WTC11 (cell line): ENCODE measurements at regions not wholly inside any gene's neighbourhood (a gene's known extent, or its start where the extent isn't known, plus 50 kb on each side); places are given as distances from the start of the nearest gene placed in this dataset.

Experiments
- ATAC-seq: fragments of 200-7000 bp; cut with Tn5 transposase; 2 replicates; pipeline ENCODE4 v1.10.0; 2021; ENCODE audit warnings: mild to moderate bottlenecking, moderate library complexity
- CTCF ChIA-PET: fragments of 300-600 bp; sonication (Branson Sonifier 250); formaldehyde crosslinking; loops from one replicate; lab custom pipeline; 2021; ENCODE audit warnings: antibody characterized with exemption; lab: Charles Lee
- POLR2A ChIA-PET: fragments of 350-600 bp; sonication (Branson Sonifier 250); formaldehyde crosslinking; loops from one replicate; lab custom pipeline; 2021; ENCODE audit warnings: antibody characterized with exemption; lab: Charles Lee
- DNase-seq: peaks from one replicate; pipeline ENCODE4 v3.0.0; 2021; ENCODE audit warnings: low spot score
- H3K27ac Mint-ChIP-seq: 2 replicates; pipeline ENCODE4 v1.8.0; 2021; ENCODE audit warnings: mixed read lengths
- H3K27me3 Mint-ChIP-seq: 2 replicates; pipeline ENCODE4 v1.8.0; 2021; ENCODE audit warnings: low read depth, mild to moderate bottlenecking, moderate library complexity, mixed read lengths
- H3K36me3 Mint-ChIP-seq: 2 replicates; pipeline ENCODE4 v1.8.0; 2021; ENCODE audit warnings: mixed read lengths
- H3K4me1 Mint-ChIP-seq: 2 replicates; pipeline ENCODE4 v1.8.0; 2022; ENCODE audit warnings: mixed read lengths
- H3K4me3 Mint-ChIP-seq: 2 replicates; pipeline ENCODE4 v1.8.0; 2021; ENCODE audit warnings: mild to moderate bottlenecking, moderate library complexity, mixed read lengths
- H3K9me3 Mint-ChIP-seq: 2 replicates; pipeline ENCODE4 v1.8.0; 2021; ENCODE audit warnings: mixed read lengths
- AR ChIP-seq: fragments of 250-450 bp; sonication (Bioruptor Pico); IDR thresholded peaks from 2 replicates; pipeline ENCODE4 v1.9.0; 2021; ENCODE audit warnings: mild to moderate bottlenecking
- E2F5 ChIP-seq: sonication (generic); formaldehyde crosslinking; IDR thresholded peaks from 2 replicates; pipeline ENCODE4 v1.8.1; 2022; ENCODE audit warnings: mild to moderate bottlenecking, moderate library complexity, missing genetic modification reagents
- FOXJ3 ChIP-seq: sonication (generic); formaldehyde crosslinking; IDR thresholded peaks from 2 replicates; pipeline ENCODE4 v1.9.0; 2021; ENCODE audit warnings: missing genetic modification reagents, mild to moderate bottlenecking, borderline replicate concordance
- FOXP1 ChIP-seq: sonication (generic); formaldehyde crosslinking; IDR thresholded peaks from 2 replicates; pipeline ENCODE4 v1.8.0; 2022; ENCODE audit warnings: missing genetic modification reagents, mild to moderate bottlenecking, moderate library complexity, borderline replicate concordance
- GABPB1 ChIP-seq: sonication (generic); formaldehyde crosslinking; IDR thresholded peaks from 2 replicates; pipeline ENCODE4 v1.8.1; 2023; ENCODE audit warnings: mild to moderate bottlenecking, missing genetic modification reagents
- GRHL2 ChIP-seq: fragments of 250-450 bp; sonication (Bioruptor Pico); IDR thresholded peaks from 2 replicates; pipeline ENCODE4 v1.8.0; 2022; ENCODE audit warnings: mild to moderate bottlenecking, moderate library complexity; ENCODE audit not compliant: insufficient replicate concordance, severe bottlenecking
- HMGXB4 ChIP-seq: sonication (generic); formaldehyde crosslinking; IDR thresholded peaks from 2 replicates; pipeline ENCODE4 v1.8.1; 2023; ENCODE audit warnings: mild to moderate bottlenecking, moderate library complexity, missing genetic modification reagents
- NFYB ChIP-seq: sonication (generic); formaldehyde crosslinking; conservative IDR thresholded peaks from 2 replicates; pipeline ENCODE4 v1.8.0; 2022; ENCODE audit warnings: low read depth, missing genetic modification reagents
- OVOL2 ChIP-seq: fragments of 250-450 bp; sonication (Bioruptor Pico); IDR thresholded peaks from 2 replicates; pipeline ENCODE4 v1.9.0; 2021; ENCODE audit warnings: mild to moderate bottlenecking, borderline replicate concordance
- TCF7 ChIP-seq: sonication (generic); formaldehyde crosslinking; IDR thresholded peaks from 2 replicates; pipeline ENCODE4 v1.8.0; 2022; ENCODE audit warnings: mild to moderate bottlenecking, low read depth, missing genetic modification reagents, moderate library complexity
- TEAD1 ChIP-seq: sonication (generic); formaldehyde crosslinking; IDR thresholded peaks from 2 replicates; pipeline ENCODE4 v1.8.0; 2022; ENCODE audit warnings: mild to moderate bottlenecking, missing genetic modification reagents
- TP53 ChIP-seq: sonication (generic); formaldehyde crosslinking; IDR thresholded peaks from 2 replicates; pipeline ENCODE4 v1.8.1; 2023; ENCODE audit warnings: mild to moderate bottlenecking, missing genetic modification reagents
- ZBTB21 ChIP-seq: sonication (generic); formaldehyde crosslinking; IDR thresholded peaks from 2 replicates; pipeline ENCODE4 v1.8.1; 2023; ENCODE audit warnings: mild to moderate bottlenecking, missing genetic modification reagents, borderline replicate concordance
- ZMAT4 ChIP-seq: fragments of 250-450 bp; sonication (Bioruptor Pico); IDR thresholded peaks from 2 replicates; pipeline ENCODE4 v1.9.0; 2021; ENCODE audit warnings: mild to moderate bottlenecking
- ZNF138 ChIP-seq: sonication (generic); formaldehyde crosslinking; conservative IDR thresholded peaks from 2 replicates; pipeline ENCODE4 v1.8.1; 2022; ENCODE audit warnings: mild to moderate bottlenecking, moderate library complexity, missing genetic modification reagents
- ZNF232 ChIP-seq: sonication (generic); formaldehyde crosslinking; IDR thresholded peaks from 2 replicates; pipeline ENCODE4 v1.8.0; 2022; ENCODE audit warnings: mild to moderate bottlenecking, missing genetic modification reagents
- ZNF263 ChIP-seq: sonication (generic); formaldehyde crosslinking; IDR thresholded peaks from 2 replicates; pipeline ENCODE4 v1.8.1; 2022; ENCODE audit warnings: low read depth, mild to moderate bottlenecking, moderate library complexity, missing genetic modification reagents
- ZNF281 ChIP-seq: sonication (generic); formaldehyde crosslinking; IDR thresholded peaks from 2 replicates; pipeline ENCODE4 v1.8.0; 2023; ENCODE audit warnings: mild to moderate bottlenecking, missing genetic modification reagents
- ZNF512 ChIP-seq: sonication (generic); formaldehyde crosslinking; IDR thresholded peaks from 2 replicates; pipeline ENCODE4 v1.8.1; 2022; ENCODE audit warnings: missing genetic modification reagents, borderline replicate concordance

GRCh38 chr14:42909659-42910058, 1303.0 kb downstream of the LRFN5 start:
- DNase-seq (no peak), ATAC-seq (no peak)
- H3K27ac Mint-ChIP-seq: no peak overlapping the region
- no peak for TF ChIP-seq ZNF138 (CRISPR knock-in tag)
- TF ChIP-seq FOXP1 (CRISPR knock-in tag): no peak
- TF ChIP-seq FOXJ3 (CRISPR knock-in tag): no peak
- TF ChIP-seq E2F5 (CRISPR knock-in tag): no peak
- TF ChIP-seq TEAD1 (CRISPR knock-in tag): no peak
- no peak for TF ChIP-seq ZNF512 (CRISPR knock-in tag)
- TF ChIP-seq TCF7 (CRISPR knock-in tag): no peak
- TF ChIP-seq ZNF232: no peak
- no peak for TF ChIP-seq GABPB1
- no peak for TF ChIP-seq ZBTB21 (CRISPR knock-in tag)
- no peak for TF ChIP-seq ZMAT4
- TF ChIP-seq OVOL2 (CRISPR knock-in tag): no peak
- TF ChIP-seq GRHL2 (CRISPR knock-in tag): no peak
- TF ChIP-seq TP53 (CRISPR knock-in tag): no peak
- TF ChIP-seq AR: no peak
- no peak for TF ChIP-seq ZNF281 (CRISPR knock-in tag)
- no peak for TF ChIP-seq NFYB
- TF ChIP-seq ZNF263 (CRISPR knock-in tag): no peak
- TF ChIP-seq HMGXB4 (CRISPR knock-in tag): no peak
- H3K4me1 Mint-ChIP-seq: peaks cover 10% of the 10 kb centered on the region; the same call in 1 of the 2 replicates
- ChIA-PET POLR2A (no interaction called here), CTCF (no interaction called here)
- no peaks in the 10 kb centered on the region for H3K27me3 Mint-ChIP-seq
- no peak overlapping the region for H3K4me3 Mint-ChIP-seq
- peaks cover 11% of the 10 kb centered on the region for H3K9me3 Mint-ChIP-seq
- H3K36me3 Mint-ChIP-seq: peaks cover 7% of the 10 kb centered on the region
